ENCODE measurements at regions not wholly inside any gene's neighbourhood (a gene's known extent, or its start where the extent isn't known, plus 50 kb on each side); places are given as distances from the start of the nearest gene placed in this dataset.

- Histone ChIP-seq H3K9ac (ENCODE audit: low read depth in 2 of 2, low read length in 2 of 2) (no peak overlapping the region), H3K4me3 (no peak overlapping the region)
These were observed 159.8 kb downstream of the SUCLG1 start for GRCh38 chr2:84299211-84299775.

GRCh38 chr2:84297155-84297554 lies 161.9 kb downstream of the SUCLG1 start:
- H3K27me3 ChIP-seq: no peaks in the 10 kb centered on the region
- H3K4me1 ChIP-seq: no peaks in the 10 kb centered on the region
- intact Hi-C loops (cut with DNase I): no loop called here
- no peak overlapping the region for H3K4me3 ChIP-seq
- no peaks in the 10 kb centered on the region for H3K9me3 ChIP-seq
- H3K27ac ChIP-seq: peak overlapping the region; percentile 50
- H3K36me3 ChIP-seq: no peaks in the 10 kb centered on the region
- TF ChIP-seq CTCF (IDR thresholded peaks at IDR 0.05): no peak
- H3K9ac ChIP-seq (ENCODE audit: low read depth in 2 of 2, low read length in 2 of 2): no peak overlapping the region
- peak; percentile 74 for DNase-seq

More at GRCh38 chr2:84299211-84299775, 159.8 kb downstream of the SUCLG1 start:
- Histone ChIP-seq H3K27ac (no peak overlapping the region), H3K36me3 (no peaks in the 10 kb centered on the region), H3K27me3 (no peaks in the 10 kb centered on the region), H3K9me3 (no peaks in the 10 kb centered on the region), H3K4me1 (no peaks in the 10 kb centered on the region)
- no peak for DNase-seq
- intact Hi-C loops (cut with DNase I): no loop called here
- TF ChIP-seq CTCF (IDR thresholded peaks at IDR 0.05): no peak

- Histone ChIP-seq H3K4me1 (no peaks in the 10 kb centered on the region), H3K27me3 (no peaks in the 10 kb centered on the region)
- no peak for DNase-seq
These were observed 165.2 kb downstream of the SUCLG1 start for GRCh38 chr2:84293791-84294380.

GRCh38 chr2:84292545-84292944 lies 166.5 kb downstream of the SUCLG1 start:
- H3K9me3 ChIP-seq: no peaks in the 10 kb centered on the region
- intact Hi-C loops (cut with DNase I): no loop called here
- H3K9ac ChIP-seq (ENCODE audit: low read depth in 2 of 2, low read length in 2 of 2): no peak overlapping the region
- no peaks in the 10 kb centered on the region for H3K36me3 ChIP-seq
- H3K4me3 ChIP-seq: no peak overlapping the region
- no peak overlapping the region for H3K27ac ChIP-seq
- H3K4me1 ChIP-seq: no peaks in the 10 kb centered on the region
- no peak for TF ChIP-seq CTCF (IDR thresholded peaks at IDR 0.05)
- no peaks in the 10 kb centered on the region for H3K27me3 ChIP-seq
- no peak for DNase-seq

More at GRCh38 chr2:84293791-84294380, 165.2 kb downstream of the SUCLG1 start:
- H3K9ac ChIP-seq (ENCODE audit: low read depth in 2 of 2, low read length in 2 of 2): no peak overlapping the region
- no peak overlapping the region for H3K4me3 ChIP-seq
- TF ChIP-seq CTCF (IDR thresholded peaks at IDR 0.05): no peak
- H3K27ac ChIP-seq: no peak overlapping the region
- H3K36me3 ChIP-seq: no peaks in the 10 kb centered on the region
- intact Hi-C loops (cut with DNase I): no loop called here
- no peaks in the 10 kb centered on the region for H3K9me3 ChIP-seq

GRCh38 chr2:84290537-84290936 lies 168.5 kb downstream of the SUCLG1 start:
- Histone ChIP-seq H3K4me1 (no peaks in the 10 kb centered on the region), H3K9me3 (no peaks in the 10 kb centered on the region), H3K9ac (ENCODE audit: low read depth in 2 of 2, low read length in 2 of 2) (no peak overlapping the region), H3K27ac (no peak overlapping the region), H3K27me3 (no peaks in the 10 kb centered on the region), H3K36me3 (no peaks in the 10 kb centered on the region), H3K4me3 (no peak overlapping the region)
- DNase-seq: no peak
- TF ChIP-seq CTCF (IDR thresholded peaks at IDR 0.05): no peak
- intact Hi-C loops (cut with DNase I): no loop called here
